HepG2 (cell line): ENCODE measurements at regions not wholly inside any gene's neighbourhood (a gene's known extent, or its start where the extent isn't known, plus 50 kb on each side); places are given as distances from the start of the nearest gene placed in this dataset.

Source experiments
- ATAC-seq: fragments of 200-7000 bp; cut with Tn5 transposase; 3 replicates; pipeline ENCODE4 v1.9.1; 2020; ENCODE audit warnings: mild to moderate bottlenecking, moderate library complexity
- BruUV-seq: library from RNA; stranded (reverse); fragments of 400-500 nt; replicated peaks from 2 replicates; lab custom pipeline; 2021; lab: Mats Ljungman, UMichigan
- CTCF ChIA-PET: fragments of 300-600 bp; formaldehyde crosslinking; extraction: SDS; loops from one replicate; lab custom pipeline; 2021; ENCODE audit warnings: low total read pairs, inconsistent platforms, low intra/inter-chr PET ratio; lab: Yijun Ruan, JAX
- POLR2A ChIA-PET: fragments of 350-600 bp; sonication (Branson Sonifier 250); formaldehyde crosslinking; loops from one replicate; lab custom pipeline; 2020; ENCODE audit warnings: antibody characterized with exemption, inconsistent platforms; lab: Yijun Ruan, JAX
- DNase-seq: peaks from one replicate; pipeline ENCODE4 v3.0.0-alpha.2; 2015; ENCODE audit warnings: low spot score
- FAIRE-seq: peaks from 3 replicates; lab custom pipeline; 2011; peaks lifted over from hg19 to GRCh38; lab: Jason Lieb, UNC
- H2AFZ ChIP-seq: one replicate; pipeline ENCODE4 v1.6.1; 2011; ENCODE audit warnings: low read length, inconsistent platforms
- H3K27ac ChIP-seq: fragments of 300-600 bp; 3 replicates; pipeline ENCODE4 v1.8.0; 2011; ENCODE audit warnings: mixed run types, mild to moderate bottlenecking, mixed read lengths, low read length, inconsistent platforms; ENCODE audit not compliant: insufficient read depth; ENCODE audit errors: extremely low read length
- H3K27me3 ChIP-seq, 2 experiments: fragments of 200-600 bp in 1 of 2; 2 replicates in 1 of 2; 3 replicates in 1 of 2; pipeline versions ENCODE4 v1.6.0 to v1.8.0; 2011; ENCODE audit warnings: low read length in 2 of 2, mild to moderate bottlenecking in 2 of 2, moderate library complexity in 2 of 2, inconsistent platforms in 1 of 2; ENCODE audit not compliant: insufficient read depth in 2 of 2, control insufficient read depth in 1 of 2
- H3K36me3 ChIP-seq, 2 experiments: fragments of 200-600 bp in 1 of 2; replicated peaks in 1 of 2; 2 replicates in 1 of 2; 3 replicates in 1 of 2; pipeline versions ENCODE4 v1.5.1 to v1.8.0; 2011; ENCODE audit warnings: low read length in 2 of 2, inconsistent platforms in 1 of 2; ENCODE audit not compliant: insufficient read depth in 2 of 2, control insufficient read depth in 1 of 2
- H3K4me1 ChIP-seq: 2 replicates; pipeline ENCODE4 v1.5.1; 2012; ENCODE audit warnings: low read length, inconsistent platforms; ENCODE audit not compliant: insufficient read depth
- H3K4me2 ChIP-seq: 2 replicates; pipeline ENCODE4 v1.6.0; 2011; ENCODE audit warnings: low read depth, low read length, inconsistent platforms
- H3K4me3 ChIP-seq, 3 experiments: fragments of 200-600 bp in 1 of 3; sonication (generic), shearing (Covaris generic) in 1 of 3; replicated peaks in 1 of 3; 2 replicates each; pipeline ENCODE4 v1.5.1; 2011 to 2016; ENCODE audit warnings: low read length in 3 of 3, inconsistent platforms in 2 of 3, low read depth in 2 of 3, mild to moderate bottlenecking in 2 of 3, control low read depth in 1 of 3, mixed read lengths in 1 of 3; ENCODE audit not compliant: insufficient read depth in 1 of 3
- H3K79me2 ChIP-seq: one replicate; pipeline ENCODE4 v1.6.1; 2011; ENCODE audit warnings: low read length, inconsistent platforms; ENCODE audit not compliant: insufficient read depth
- H3K9ac ChIP-seq: 2 replicates; pipeline ENCODE4 v1.6.0; 2011; ENCODE audit warnings: mild to moderate bottlenecking, low read depth, low read length, inconsistent platforms; ENCODE audit not compliant: insufficient read depth
- H3K9me3 ChIP-seq: 2 replicates; pipeline ENCODE4 v1.5.1; 2012; ENCODE audit warnings: mild to moderate bottlenecking, low read length
- H4K20me1 ChIP-seq: 2 replicates; pipeline ENCODE4 v1.6.0; 2011; ENCODE audit warnings: inconsistent platforms, mild to moderate bottlenecking, low read length, moderate library complexity; ENCODE audit not compliant: insufficient read depth
- HNF4A ChIP-seq: sonication (generic); formaldehyde crosslinking; IDR thresholded peaks from 2 replicates; pipeline ENCODE4 v1.4.0; 2020; ENCODE audit warnings: missing genetic modification reagents
- HOXA5 ChIP-seq: sonication (generic); formaldehyde crosslinking; IDR thresholded peaks from 2 replicates; pipeline ENCODE4 v1.4.0; 2020; ENCODE audit warnings: missing genetic modification reagents
- MIXL1 ChIP-seq: IDR thresholded peaks from 2 replicates; pipeline ENCODE4 v1.6.1; 2016
- NFE2L1 ChIP-seq: sonication (generic); formaldehyde crosslinking; IDR thresholded peaks from 2 replicates; pipeline ENCODE4 v1.4.0; 2020; ENCODE audit warnings: missing genetic modification reagents, mild to moderate bottlenecking, borderline replicate concordance
- PCBP1 ChIP-seq: fragments of 200-400 bp; formaldehyde crosslinking; IDR thresholded peaks from 2 replicates; pipeline ENCODE4 v1.6.1; 2017; ENCODE audit warnings: mild to moderate bottlenecking, low read depth, low read length, borderline replicate concordance
- RFX3 ChIP-seq: IDR thresholded peaks from 2 replicates; pipeline ENCODE4 v1.6.1; 2016; ENCODE audit warnings: missing biosample characterization, missing genetic modification reagents
- TOPORS ChIP-seq: sonication (generic); formaldehyde crosslinking; IDR thresholded peaks from 2 replicates; pipeline ENCODE4 v1.8.0; 2023; ENCODE audit warnings: mild to moderate bottlenecking, missing genetic modification reagents
- TP53 ChIP-seq: sonication (generic); formaldehyde crosslinking; conservative IDR thresholded peaks from 2 replicates; pipeline ENCODE4 v1.4.0; 2020; ENCODE audit warnings: missing genetic modification reagents
- ZKSCAN8 ChIP-seq: IDR thresholded peaks from 2 replicates; pipeline ENCODE4 v1.6.1; 2016; ENCODE audit warnings: borderline replicate concordance, missing genetic modification reagents, missing compliant biosample characterization
- ZNF710 ChIP-seq: sonication (generic); formaldehyde crosslinking; IDR thresholded peaks from 2 replicates; pipeline ENCODE4 v1.5.0; 2020; ENCODE audit warnings: mild to moderate bottlenecking, missing genetic modification reagents, borderline replicate concordance
- ZSCAN21 ChIP-seq: sonication (generic); formaldehyde crosslinking; IDR thresholded peaks from 2 replicates; pipeline ENCODE4 v1.8.0; 2022; ENCODE audit warnings: mild to moderate bottlenecking, missing genetic modification reagents, moderate library complexity, borderline replicate concordance
- WGBS: methylation state at CpG from one replicate; pipeline ENCODE4 v1.1.6; 2017; ENCODE audit warnings: low lambda C conversion rate; 5-methylcytosine and 5-hydroxymethylcytosine counted together
- in situ Hi-C: cut with HindIII; loops from 2 replicates; pipeline ENCODE4 v1.10.0; 2017; ENCODE audit warnings: low pct_unique_long_range_greater_than_20kb; ENCODE audit not compliant: extremely low pct_ligation_motif_present
- intact Hi-C: fragments of 100-400 bp; cut with micrococcal nuclease; formaldehyde crosslinking; loops from one replicate; pipeline ENCODE4 v1.10.0; 2022; ENCODE audit not compliant: unreplicated experiment

- POLR2A ChIA-PET, result no interaction called here
- BruUV-seq, result no TSS peak
Measured at GRCh38 chr10:118918116-118918515, 111.4 kb upstream of the NANOS1 start.

More at GRCh38 chr10:118918116-118918515, 111.4 kb upstream of the NANOS1 start:
- CTCF ChIA-PET, result no interaction called here
- in situ Hi-C loops (no loop called here), intact Hi-C loops (no loop called here)
- no peak overlapping the region for H2AFZ ChIP-seq
- FAIRE-seq (no peak), DNase-seq (no peak), ATAC-seq (no peak)
- TF ChIP-seq TOPORS (CRISPR knock-in tag) (no peak), PCBP1 (no peak), NFE2L1 (CRISPR knock-in tag) (no peak), ZKSCAN8 (CRISPR knock-in tag) (no peak), TP53 (CRISPR knock-in tag) (no peak), ZSCAN21 (CRISPR knock-in tag) (no peak), HOXA5 (CRISPR knock-in tag) (no peak), RFX3 (no peak), ZNF710 (CRISPR knock-in tag) (no peak), HNF4A (no peak), MIXL1 (CRISPR knock-in tag) (no peak)
- 23% methylated on average over 5 of the region's 5 CpGs for WGBS
- no peaks in the 10 kb centered on the region for H3K79me2 ChIP-seq
- H3K9me3 ChIP-seq, result no peaks in the 10 kb centered on the region
- H3K4me2 ChIP-seq, result no peak overlapping the region
- no peak overlapping the region for H3K4me3 ChIP-seq
- no peaks in the 10 kb centered on the region for H4K20me1 ChIP-seq
- no peak overlapping the region for H3K9ac ChIP-seq
- no peaks in the 10 kb centered on the region for H3K36me3 ChIP-seq
- H3K27me3 ChIP-seq, result peaks cover 3 to 13% of the 10 kb centered on the region in 2 experiments; a peak in 3 of 5 replicates
- H3K27ac ChIP-seq, result no peak overlapping the region
- peaks cover 16% of the 10 kb centered on the region for H3K4me1 ChIP-seq
